ENCODE measurements at regions not wholly inside any gene's neighbourhood (a gene's known extent, or its start where the extent isn't known, plus 50 kb on each side); places are given as distances from the start of the nearest gene placed in this dataset.

GRCh38 chrX:39456894-39457604 is 640.7 kb downstream of the BCOR start:
- H2AFZ ChIP-seq (ENCODE audit: low read depth, low read length): no peak overlapping the region
- no peak overlapping the region for H3K27ac ChIP-seq (ENCODE audit: low read length)
- no peak overlapping the region for H3K4me2 ChIP-seq (ENCODE audit: low read length)
- H3K9me2 ChIP-seq (ENCODE audit: insufficient read depth, low read length): no peaks in the 10 kb centered on the region
- H3K36me3 ChIP-seq (ENCODE audit: insufficient read depth, low read length): no peaks in the 10 kb centered on the region
- no peaks in the 10 kb centered on the region for H3K27me3 ChIP-seq (ENCODE audit: insufficient read depth, low read depth, low read length)
- H3K9me3 ChIP-seq (ENCODE audit: low read length): no peaks in the 10 kb centered on the region
- H3K9ac ChIP-seq (ENCODE audit: low read length): no peak overlapping the region
- no peak overlapping the region for H3K4me3 ChIP-seq (ENCODE audit: low read length)
- no peaks in the 10 kb centered on the region for H3K79me2 ChIP-seq (replicated peaks; ENCODE audit: insufficient read depth, low read length)
- no peak for TF ChIP-seq MXI1 (conservative IDR thresholded peaks at IDR 0.05; ENCODE audit: poor library complexity, severe bottlenecking)
- no peak for TF ChIP-seq REST (IDR thresholded peaks at IDR 0.05; ENCODE audit: borderline replicate concordance)
- no peak for TF ChIP-seq EP300 (conservative IDR thresholded peaks at IDR 0.05; ENCODE audit: poor library complexity, severe bottlenecking)
- TF ChIP-seq TAF1 (IDR thresholded peaks at IDR 0.05; ENCODE audit: low read depth): no peak
- TF ChIP-seq CTCF (IDR thresholded peaks at IDR 0.05; ENCODE audit: poor library complexity, severe bottlenecking): no peak
- no peak for TF ChIP-seq POLR2AphosphoS5 (IDR thresholded peaks at IDR 0.05)
- TF ChIP-seq RAD21 (conservative IDR thresholded peaks at IDR 0.05): no peak
- TF ChIP-seq SMC3 (conservative IDR thresholded peaks at IDR 0.05; ENCODE audit: poor library complexity): no peak
- TF ChIP-seq EZH2 (IDR thresholded peaks at IDR 0.05; ENCODE audit: borderline replicate concordance, insufficient read depth, low read length, poor library complexity, severe bottlenecking): no peak
- no peaks in the 10 kb centered on the region for H3F3A ChIP-seq (ENCODE audit: insufficient read depth, low read length, poor library complexity, severe bottlenecking)
- no peaks in the 10 kb centered on the region for H4K20me1 ChIP-seq (ENCODE audit: insufficient read depth)

GRCh38 chrX:39458779-39459178 is 639.0 kb downstream of the BCOR start:
- Histone ChIP-seq H3K27me3 (ENCODE audit: insufficient read depth, low read depth, low read length) (no peaks in the 10 kb centered on the region), H3K27ac (ENCODE audit: low read length) (no peak overlapping the region), H3K9me3 (ENCODE audit: low read length) (no peaks in the 10 kb centered on the region), H3F3A (ENCODE audit: insufficient read depth, low read length, poor library complexity, severe bottlenecking) (no peaks in the 10 kb centered on the region), H3K4me2 (ENCODE audit: low read length) (no peak overlapping the region), H3K4me3 (ENCODE audit: low read length) (no peak overlapping the region), H3K9me2 (ENCODE audit: insufficient read depth, low read length) (no peaks in the 10 kb centered on the region), H3K36me3 (ENCODE audit: insufficient read depth, low read length) (no peaks in the 10 kb centered on the region), H3K79me2 (replicated peaks; ENCODE audit: insufficient read depth, low read length) (no peaks in the 10 kb centered on the region), H2AFZ (ENCODE audit: low read depth, low read length) (no peak overlapping the region), H3K9ac (ENCODE audit: low read length) (no peak overlapping the region), H4K20me1 (ENCODE audit: insufficient read depth) (no peaks in the 10 kb centered on the region)
- TF ChIP-seq MXI1 (conservative IDR thresholded peaks at IDR 0.05; ENCODE audit: poor library complexity, severe bottlenecking) (no peak), CTCF (IDR thresholded peaks at IDR 0.05; ENCODE audit: poor library complexity, severe bottlenecking) (no peak), EP300 (conservative IDR thresholded peaks at IDR 0.05; ENCODE audit: poor library complexity, severe bottlenecking) (no peak), REST (IDR thresholded peaks at IDR 0.05; ENCODE audit: borderline replicate concordance) (no peak), RAD21 (conservative IDR thresholded peaks at IDR 0.05) (no peak), POLR2AphosphoS5 (IDR thresholded peaks at IDR 0.05) (no peak), TAF1 (IDR thresholded peaks at IDR 0.05; ENCODE audit: low read depth) (no peak), SMC3 (conservative IDR thresholded peaks at IDR 0.05; ENCODE audit: poor library complexity) (no peak), EZH2 (IDR thresholded peaks at IDR 0.05; ENCODE audit: borderline replicate concordance, insufficient read depth, low read length, poor library complexity, severe bottlenecking) (no peak)
